HG03095 (cell line): ENCODE measurements at regions not wholly inside any gene's neighbourhood (a gene's known extent, or its start where the extent isn't known, plus 50 kb on each side); places are given as distances from the start of the nearest gene placed in this dataset.
"Not testable (repeated sequence)": the region's sequence is repeated elsewhere in the genome, so short reads cannot be mapped to it uniquely, and the experiment has no call there.

Experiments
- ATAC-seq: cut with Tn5 transposase; IDR thresholded peaks from one replicate; pipeline ENCODE4 v1.9.1; 2021; ENCODE audit warnings: moderate library complexity; ENCODE audit not compliant: unreplicated experiment

- no peak for ATAC-seq
Measured at GRCh38 chr15:66959875-66960274, 105.5 kb upstream of the SMAD3 start.

- ATAC-seq = no peak
Measured at GRCh38 chr15:66960519-66960918, 104.9 kb upstream of the SMAD3 start.

- ATAC-seq = no peak
Measured at GRCh38 chr15:66961407-66961884, 104.0 kb upstream of the SMAD3 start.

DNA sequence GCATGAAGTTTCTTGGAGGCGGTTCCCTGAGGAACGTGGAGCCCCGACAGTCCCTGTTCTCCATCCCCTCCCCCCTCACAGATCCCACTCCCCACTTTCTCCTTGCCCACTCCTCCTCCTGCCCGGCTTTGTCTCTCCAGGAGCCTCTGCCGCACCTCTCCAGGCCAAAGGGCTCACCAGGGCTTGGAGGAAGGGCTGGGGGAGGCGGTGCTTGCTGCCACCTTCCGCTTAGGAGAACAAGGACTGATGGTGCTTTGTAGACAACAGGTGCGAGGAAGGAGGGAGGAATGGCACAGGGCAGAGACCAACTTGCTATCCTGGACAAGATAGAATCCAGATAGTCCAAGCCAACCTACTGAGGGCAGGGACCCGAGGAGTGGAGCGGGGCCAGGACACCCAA, 103.5 kb upstream of the SMAD3 start:
- no peak for ATAC-seq

- ATAC-seq = no peak
Measured at GRCh38 chr15:66962522-66962921, 102.9 kb upstream of the SMAD3 start.

GRCh38 chr15:66963084-66963483, 102.3 kb upstream of the SMAD3 start:
- ATAC-seq = no peak

- no peak for ATAC-seq
Measured at GRCh38 chr15:66963710-66964109, 101.7 kb upstream of the SMAD3 start.

GRCh38 chr15:66964111-66964738, 101.2 kb upstream of the SMAD3 start:
- no peak for ATAC-seq

- no peak for ATAC-seq
Measured at GRCh38 chr15:66964791-66965190, 100.6 kb upstream of the SMAD3 start.

DNA sequence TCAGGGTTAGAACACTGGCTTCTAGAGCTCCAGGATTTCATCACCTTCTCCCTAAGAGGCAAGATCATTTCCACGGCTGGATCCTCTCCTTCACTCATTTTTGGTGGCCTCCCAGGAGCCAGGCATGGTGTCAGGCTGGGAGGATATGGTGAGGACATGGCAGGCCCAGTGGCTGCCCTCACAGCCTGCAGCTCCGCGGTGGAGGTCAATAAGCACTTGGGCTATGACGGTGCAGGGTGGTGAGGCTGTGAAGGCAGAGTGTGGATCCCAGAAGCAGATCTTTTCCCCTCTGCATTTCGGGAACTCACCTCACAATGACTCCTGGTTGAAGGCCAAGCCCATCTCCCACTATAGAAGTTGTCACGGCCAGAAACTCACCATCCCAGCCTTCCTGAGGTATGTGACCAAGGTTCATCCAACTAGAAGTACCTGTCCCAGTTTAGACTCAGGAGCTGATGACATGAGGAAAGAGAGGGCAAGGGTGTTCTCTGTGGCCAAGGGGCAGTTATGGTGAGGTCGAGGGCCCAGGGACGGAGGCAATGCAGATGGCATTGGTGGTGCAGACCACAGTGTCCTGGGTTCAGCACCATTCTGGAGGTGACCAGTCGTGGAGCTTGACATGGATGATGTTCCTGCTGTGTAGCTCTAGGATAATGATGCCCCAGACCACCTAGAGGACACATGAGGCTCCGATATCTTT, 100.1 kb upstream of the SMAD3 start:
- no peak for ATAC-seq

DNA sequence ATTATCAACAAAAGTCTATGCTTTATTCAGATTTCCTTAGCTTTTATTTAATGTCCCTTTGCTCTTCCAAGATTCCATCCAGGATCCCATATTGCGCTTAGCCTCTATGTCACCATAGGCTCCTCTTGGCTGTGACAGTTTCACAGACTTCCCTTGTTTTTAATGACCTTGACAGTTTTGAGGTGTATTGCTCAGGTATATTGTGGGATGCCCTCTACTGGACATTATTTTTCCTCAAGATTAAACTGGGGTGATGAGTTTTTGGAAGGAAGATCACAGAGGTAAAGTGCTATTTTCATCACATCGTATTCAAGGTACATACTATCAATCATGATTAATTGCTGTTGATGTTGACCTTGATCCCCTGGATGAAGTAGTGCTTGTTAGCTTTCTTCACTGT, 99.1 kb upstream of the SMAD3 start:
- ATAC-seq = no peak

GRCh38 chr15:66968806-66969596, 96.4 kb upstream of the SMAD3 start:
- no peak for ATAC-seq

GRCh38 chr15:66974131-66974530, 91.3 kb upstream of the SMAD3 start:
- not testable (repeated sequence) for ATAC-seq

DNA sequence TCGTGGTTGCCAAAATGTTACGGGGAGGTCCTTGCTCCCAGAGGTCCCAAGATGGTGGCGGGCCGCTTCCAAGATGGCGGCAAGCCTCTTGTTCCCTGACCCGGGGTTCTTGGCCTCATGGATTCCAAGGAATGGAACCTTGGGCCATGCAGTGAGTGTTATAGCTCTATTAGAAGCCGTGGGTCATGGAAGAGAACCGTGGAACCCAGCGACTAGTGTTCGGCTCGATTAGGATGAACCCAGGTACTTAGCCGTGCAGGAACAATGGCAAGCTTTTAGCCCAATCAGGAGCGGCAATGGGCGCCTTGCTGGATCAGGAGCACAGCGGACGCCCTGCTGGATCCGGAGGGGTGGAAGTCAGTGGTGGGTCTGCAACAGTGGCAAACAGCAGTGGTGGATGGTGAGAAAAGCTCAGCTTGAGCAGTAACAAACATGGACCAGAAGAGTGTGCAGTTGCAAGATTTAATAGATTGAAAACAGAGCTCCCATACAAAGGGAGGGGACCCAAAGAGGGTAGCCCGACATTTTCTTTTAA, 89.2 kb upstream of the SMAD3 start:
- not testable (repeated sequence) for ATAC-seq

GRCh38 chr15:66980326-66980725, 85.1 kb upstream of the SMAD3 start:
- not testable (repeated sequence) for ATAC-seq

DNA sequence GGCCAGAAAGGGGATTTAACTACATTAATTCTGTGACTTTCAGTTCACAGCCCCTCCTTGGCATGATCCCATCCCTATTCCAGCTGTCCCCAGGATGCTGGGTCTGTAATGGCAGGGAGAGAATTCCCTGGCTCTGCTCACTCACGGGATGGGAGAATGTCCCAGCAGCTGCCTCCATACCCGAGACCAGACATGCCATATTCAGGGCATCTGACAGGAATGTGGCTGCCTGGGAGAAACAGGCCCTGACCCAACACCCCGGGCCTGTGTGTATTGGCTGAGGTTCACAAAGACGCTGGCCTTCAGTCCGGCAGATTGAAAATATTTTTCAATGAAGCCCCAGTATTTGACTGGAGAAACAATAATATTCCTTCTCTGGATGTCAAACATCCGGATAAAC, 83.6 kb upstream of the SMAD3 start:
- no peak for ATAC-seq

DNA sequence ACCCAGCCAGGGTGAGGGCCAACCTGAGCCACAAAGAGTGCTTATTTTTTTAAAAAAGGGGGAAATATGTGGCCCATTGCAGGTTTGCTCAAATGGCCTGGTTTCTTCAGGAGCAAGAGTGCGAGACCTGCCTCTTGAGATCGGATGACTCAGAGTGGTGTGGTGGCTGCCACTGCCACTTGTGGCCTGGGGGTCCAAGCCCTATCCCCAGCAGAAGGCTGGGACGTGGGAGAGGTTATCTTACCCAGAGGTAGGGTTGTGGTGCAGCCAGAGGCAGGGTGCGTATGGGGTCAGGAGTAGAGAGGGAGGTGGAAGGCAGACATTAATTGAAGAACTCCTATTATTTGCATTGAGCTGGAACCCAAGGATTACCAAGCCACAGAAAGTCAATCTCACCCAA, 83.2 kb upstream of the SMAD3 start:
- no peak for ATAC-seq

GRCh38 chr15:66982816-66983215, 82.6 kb upstream of the SMAD3 start:
- no peak for ATAC-seq

- ATAC-seq = no peak
Measured at GRCh38 chr15:66985653-66986052, 79.7 kb upstream of the SMAD3 start.

- no peak for ATAC-seq
Measured at GRCh38 chr15:66986951-66987350, 78.5 kb upstream of the SMAD3 start.

DNA sequence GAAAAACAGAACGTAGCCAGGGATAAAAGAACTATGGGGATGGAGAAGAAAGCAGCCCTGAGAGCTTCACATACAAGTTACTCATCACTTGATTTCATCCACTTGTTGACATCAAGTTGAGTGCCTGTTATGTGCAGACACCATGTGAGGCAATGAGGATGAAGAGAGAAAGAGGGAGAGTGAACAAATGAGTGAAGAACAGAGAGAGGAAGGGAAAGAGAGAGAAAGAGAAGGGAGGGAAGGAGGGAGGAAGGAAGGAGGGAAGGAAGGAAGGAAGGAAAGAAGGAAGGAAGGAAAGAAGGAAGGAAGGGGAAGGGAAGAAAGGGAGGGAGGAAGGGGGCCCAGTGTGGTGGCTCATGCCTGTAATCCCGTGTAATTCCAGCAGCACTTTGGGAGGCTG, 72.3 kb upstream of the SMAD3 start:
- ATAC-seq = no peak
